GM10266 (cell line): ENCODE measurements at regions not wholly inside any gene's neighbourhood (a gene's known extent, or its start where the extent isn't known, plus 50 kb on each side); places are given as distances from the start of the nearest gene placed in this dataset.

Experiments used
- DNase-seq: peaks from one replicate; pipeline ENCODE4 v3.0.0; 2012; ENCODE audit errors: extremely low spot score
- TF ChIP-seq, protein P1 (sequence below): IDR thresholded peaks from 2 replicates; pipeline ENCODE4 v1.5.1; 2012; ENCODE audit warnings: mild to moderate bottlenecking, low read depth; ENCODE audit not compliant: control insufficient read depth, insufficient read depth; ENCODE audit errors: missing control alignments

DNA sequence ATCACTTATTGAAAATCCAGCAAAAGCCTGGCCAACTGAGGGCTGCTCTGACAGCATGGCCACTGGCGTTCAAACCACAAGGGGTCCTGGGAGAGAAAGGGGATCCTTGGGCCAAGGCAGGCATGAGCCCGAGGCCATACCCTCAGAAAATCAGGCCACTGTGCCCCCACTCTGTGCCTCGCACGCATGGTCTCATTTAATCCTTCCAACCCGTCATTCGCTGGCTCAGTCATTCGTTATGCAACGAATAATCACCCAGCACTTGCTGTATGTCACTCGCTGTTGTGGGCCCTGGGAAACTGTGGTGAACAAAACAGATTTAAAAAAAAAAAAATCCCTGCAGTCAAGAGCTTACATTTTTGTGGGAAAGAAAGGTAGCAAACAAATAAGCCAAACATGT is 112.7 kb downstream of the BCOR start:
- DNase-seq = no peak
- TF ChIP-seq, protein P1, sequence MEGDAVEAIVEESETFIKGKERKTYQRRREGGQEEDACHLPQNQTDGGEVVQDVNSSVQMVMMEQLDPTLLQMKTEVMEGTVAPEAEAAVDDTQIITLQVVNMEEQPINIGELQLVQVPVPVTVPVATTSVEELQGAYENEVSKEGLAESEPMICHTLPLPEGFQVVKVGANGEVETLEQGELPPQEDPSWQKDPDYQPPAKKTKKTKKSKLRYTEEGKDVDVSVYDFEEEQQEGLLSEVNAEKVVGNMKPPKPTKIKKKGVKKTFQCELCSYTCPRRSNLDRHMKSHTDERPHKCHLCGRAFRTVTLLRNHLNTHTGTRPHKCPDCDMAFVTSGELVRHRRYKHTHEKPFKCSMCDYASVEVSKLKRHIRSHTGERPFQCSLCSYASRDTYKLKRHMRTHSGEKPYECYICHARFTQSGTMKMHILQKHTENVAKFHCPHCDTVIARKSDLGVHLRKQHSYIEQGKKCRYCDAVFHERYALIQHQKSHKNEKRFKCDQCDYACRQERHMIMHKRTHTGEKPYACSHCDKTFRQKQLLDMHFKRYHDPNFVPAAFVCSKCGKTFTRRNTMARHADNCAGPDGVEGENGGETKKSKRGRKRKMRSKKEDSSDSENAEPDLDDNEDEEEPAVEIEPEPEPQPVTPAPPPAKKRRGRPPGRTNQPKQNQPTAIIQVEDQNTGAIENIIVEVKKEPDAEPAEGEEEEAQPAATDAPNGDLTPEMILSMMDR = no peak

DNA sequence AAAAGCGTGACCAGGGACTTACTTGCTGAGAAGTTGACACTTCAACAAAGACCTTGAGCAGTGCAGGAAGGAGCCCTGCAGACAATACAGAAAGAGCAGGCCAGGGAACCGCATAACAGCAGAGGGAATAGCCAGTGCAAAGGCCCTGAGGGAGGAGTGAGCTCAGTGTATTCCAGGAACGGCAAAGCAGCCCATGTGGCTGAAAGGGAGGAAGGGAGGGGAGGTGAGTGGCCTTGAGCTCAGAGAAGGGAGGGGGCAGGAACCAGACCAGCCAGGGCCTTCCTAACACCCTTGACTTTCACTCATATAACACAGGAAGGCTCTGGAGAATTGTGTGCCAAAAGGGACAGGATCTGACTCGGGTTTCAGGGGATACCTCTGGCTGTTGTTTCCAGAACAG is 112.2 kb downstream of the BCOR start:
- DNase-seq = no peak
- TF ChIP-seq, protein P1 = no peak

DNA sequence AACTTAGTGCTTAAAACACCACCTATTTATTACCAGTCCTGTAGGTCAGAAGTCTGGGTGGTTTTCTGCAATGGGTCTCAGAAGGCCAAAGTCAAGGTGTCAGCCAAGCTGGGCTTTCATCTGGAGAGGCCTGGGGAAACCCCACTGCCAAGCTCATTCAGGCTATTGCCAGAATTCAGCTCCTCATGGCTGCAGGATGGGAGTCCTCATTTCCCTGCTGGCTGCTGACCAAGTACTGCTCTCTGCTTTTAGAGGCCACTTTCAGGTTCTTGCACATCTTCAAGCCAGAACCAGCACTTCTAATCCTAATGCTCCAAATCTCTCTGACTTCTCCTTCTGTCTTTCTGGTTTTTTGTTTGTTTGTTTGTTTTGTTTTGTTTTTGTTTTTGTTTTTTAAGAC is 109.3 kb downstream of the BCOR start:
- TF ChIP-seq, protein P1 = no peak

DNA sequence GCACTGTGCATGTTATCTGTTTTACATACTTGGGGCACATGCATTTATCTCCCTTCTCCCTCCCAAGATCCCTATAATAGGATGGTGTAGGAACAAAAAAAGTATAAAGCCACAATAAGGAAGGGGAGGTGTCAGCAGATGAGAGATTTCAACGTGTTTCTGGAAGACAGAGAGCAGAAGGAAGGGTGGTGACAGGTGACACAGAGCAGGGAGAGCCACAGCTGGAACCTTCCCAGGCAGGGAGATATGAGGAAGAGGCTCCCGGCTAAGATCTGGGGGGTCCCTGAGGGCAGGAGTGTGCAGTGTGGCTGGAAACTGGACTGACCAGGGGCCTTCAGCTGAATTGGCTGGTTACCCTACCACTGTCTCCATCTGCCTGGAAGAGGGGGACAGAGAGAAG is 107.4 kb downstream of the BCOR start:
- DNase-seq = no peak
- TF ChIP-seq, protein P1 = no peak

More for the DNA sequence above, 109.3 kb downstream of the BCOR start:
- no peak for DNase-seq

DNA sequence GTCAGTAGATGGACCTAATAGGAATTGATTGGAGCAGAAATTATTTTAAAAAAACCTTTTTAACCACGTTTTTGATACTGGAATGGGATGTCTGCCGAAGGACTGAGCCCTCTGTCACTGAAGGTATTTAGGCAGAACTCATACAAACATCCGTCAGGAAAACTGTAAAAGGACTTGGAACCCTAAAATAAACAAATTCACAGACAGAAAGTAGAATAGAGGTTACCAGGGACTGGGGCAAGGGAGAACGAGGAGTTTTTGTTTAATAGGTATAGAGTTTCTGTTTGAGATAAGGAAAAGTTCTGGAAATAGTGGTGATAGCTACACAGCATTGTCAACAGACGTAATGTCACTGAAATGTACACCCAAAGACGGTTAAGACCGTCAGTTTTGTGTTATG is 105.5 kb downstream of the BCOR start:
- TF ChIP-seq, protein P1 = no peak
- DNase-seq = no peak

DNA sequence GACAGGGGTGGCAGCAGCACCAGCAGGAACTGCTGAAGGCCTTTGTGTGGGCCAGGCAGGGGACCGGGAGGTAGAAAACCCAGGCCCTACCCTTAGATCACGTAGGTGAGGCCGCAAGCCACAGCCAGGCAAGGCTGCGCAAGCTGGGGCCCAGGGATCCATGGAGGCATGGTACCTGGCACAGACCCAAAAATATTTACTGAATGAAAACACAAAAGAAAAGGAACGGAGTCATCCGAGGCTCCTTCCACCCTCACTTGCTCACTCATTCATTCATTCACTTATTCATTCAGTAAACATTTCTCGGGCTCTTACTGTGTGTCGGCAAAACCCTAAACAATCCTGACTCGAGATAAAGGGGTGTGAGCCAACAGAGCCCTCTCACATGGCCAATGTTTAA is 102.3 kb downstream of the BCOR start:
- DNase-seq = no peak

DNA sequence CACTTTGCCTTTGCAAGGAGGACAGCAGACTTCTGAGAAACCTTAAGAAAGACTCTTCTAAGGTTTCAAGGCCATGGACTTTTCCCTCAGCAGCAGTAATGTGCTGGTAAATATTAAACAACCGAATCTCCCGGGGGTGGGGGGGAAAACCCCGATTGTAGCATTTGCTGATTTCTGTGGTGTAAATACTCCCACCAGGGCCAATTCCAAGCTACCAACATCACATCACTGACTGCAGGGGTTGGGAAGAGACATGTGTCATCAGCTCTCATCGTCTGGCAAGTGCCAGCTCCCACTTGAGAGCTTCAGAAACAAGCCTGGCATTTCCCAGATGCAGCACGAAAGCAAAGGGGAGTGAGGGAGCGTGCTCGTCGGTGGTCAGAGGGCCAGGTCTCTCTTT is 101.2 kb downstream of the BCOR start:
- TF ChIP-seq, protein P1 = no peak

More for the DNA sequence above, 102.3 kb downstream of the BCOR start:
- TF ChIP-seq, protein P1 = no peak

More for the DNA sequence above, 101.2 kb downstream of the BCOR start:
- DNase-seq = no peak
